GM12864 (cell line): ENCODE measurements at regions not wholly inside any gene's neighbourhood (a gene's known extent, or its start where the extent isn't known, plus 50 kb on each side); places are given as distances from the start of the nearest gene placed in this dataset.

Source experiments
- DNase-seq: peaks from one replicate; pipeline ENCODE4 v3.0.0-alpha.2; 2011; ENCODE audit warnings: low read depth
- H3K4me3 ChIP-seq: 2 replicates; pipeline ENCODE4 v1.5.1; 2011; ENCODE audit warnings: mild to moderate bottlenecking, low read depth, low read length, control low read depth
- CTCF ChIP-seq: IDR thresholded peaks from 2 replicates; pipeline ENCODE4 v1.5.1; 2011; ENCODE audit warnings: low read depth, mild to moderate bottlenecking, moderate library complexity, low read length, control low read depth, inconsistent platforms; ENCODE audit errors: missing control alignments

- TF ChIP-seq CTCF = no peak
- no peak overlapping the region for H3K4me3 ChIP-seq
- no peak for DNase-seq
These were observed 344.1 kb upstream of the LMO3 start for GRCh38 chr12:16949871-16950667.

GRCh38 chr12:16949371-16949770 lies 343.4 kb upstream of the LMO3 start:
- no peak for TF ChIP-seq CTCF
- DNase-seq = no peak
- no peak overlapping the region for H3K4me3 ChIP-seq

GRCh38 chr12:16946704-16947103 lies 340.7 kb upstream of the LMO3 start:
- no peak for DNase-seq
- no peak for TF ChIP-seq CTCF
- no peak overlapping the region for H3K4me3 ChIP-seq

GRCh38 chr12:16939871-16940306 lies 333.9 kb upstream of the LMO3 start:
- TF ChIP-seq CTCF = peak; percentile 76
- H3K4me3 ChIP-seq = no peak overlapping the region
- peak; percentile 21 for DNase-seq

GRCh38 chr12:16927259-16927658 lies 321.3 kb upstream of the LMO3 start:
- no peak overlapping the region for H3K4me3 ChIP-seq
- TF ChIP-seq CTCF = no peak
- DNase-seq = no peak

GRCh38 chr12:16920451-16920850 lies 314.5 kb upstream of the LMO3 start:
- DNase-seq = no peak
- no peak for TF ChIP-seq CTCF
- H3K4me3 ChIP-seq = no peak overlapping the region

GRCh38 chr12:16919551-16919950 lies 313.6 kb upstream of the LMO3 start:
- no peak overlapping the region for H3K4me3 ChIP-seq
- no peak for DNase-seq
- TF ChIP-seq CTCF = no peak
